Tibial nerve (tissue), 4 donors: ENCODE measurements at regions not wholly inside any gene's neighbourhood (a gene's known extent, or its start where the extent isn't known, plus 50 kb on each side); places are given as distances from the start of the nearest gene placed in this dataset.

Experiments used
- DNase-seq, 2 donors: peaks; one replicate each; pipeline ENCODE4 v3.0.0-alpha.2; 2019; ENCODE audit warnings: low spot score in 2 of 2
- H3K27ac ChIP-seq, 4 donors: fragments of 200-600 bp; sonication (generic) in 3 of 4; one replicate each; pipeline ENCODE4 v1.5.1; 2017 to 2019; ENCODE audit warnings: mild to moderate bottlenecking in 1 of 4
- H3K27me3 ChIP-seq, 2 donors: fragments of 200-600 bp; sonication (generic) in 1 of 2; one replicate each; pipeline versions ENCODE4 v1.5.1 to v1.6.0; 2017 to 2019
- H3K36me3 ChIP-seq, 3 donors: fragments of 200-600 bp; sonication (generic); one replicate each; pipeline ENCODE4 v1.5.1; 2018 to 2019
- H3K4me1 ChIP-seq, 4 donors: fragments of 200-600 bp; sonication (generic) in 3 of 4; one replicate each; pipeline ENCODE4 v1.5.1; 2017 to 2019
- H3K4me3 ChIP-seq, 4 donors: fragments of 200-600 bp; sonication (generic) in 3 of 4; one replicate each; pipeline ENCODE4 v1.5.1; 2017 to 2019; ENCODE audit warnings: mild to moderate bottlenecking in 1 of 4, moderate library complexity in 1 of 4
- H3K9me3 ChIP-seq, 4 donors: fragments of 200-600 bp; sonication (generic) in 3 of 4; one replicate each; pipeline ENCODE4 v1.5.1; 2017 to 2019
- EP300 ChIP-seq, 2 donors: sonication (generic); formaldehyde crosslinking; IDR thresholded peaks; one replicate each; pipeline ENCODE4 v1.6.1; 2017; ENCODE audit warnings: antibody characterized with exemption in 2 of 2, mild to moderate bottlenecking in 1 of 2
- POLR2A ChIP-seq, 2 donors: fragments of 450-650 bp; IDR thresholded peaks; one replicate each; pipeline ENCODE4 v1.6.1; 2017; ENCODE audit warnings: antibody characterized with exemption in 2 of 2, mild to moderate bottlenecking in 2 of 2, moderate library complexity in 2 of 2
- WGBS, 2 donors: methylation state at CpG; one replicate each; pipeline ENCODE4 v1.1.5; 2018; 5-methylcytosine and 5-hydroxymethylcytosine counted together
- TF ChIP-seq, protein P1 (sequence below), 5 experiments: fragments of 200-600 bp in 3 of 5; fragments of 450-650 bp in 2 of 5; sonication (generic) in 3 of 5; IDR thresholded peaks; one replicate each; pipeline ENCODE4 v1.5.1; 2016 to 2019; ENCODE audit warnings: antibody characterized with exemption in 5 of 5, mild to moderate bottlenecking in 3 of 5, moderate library complexity in 2 of 5

DNA sequence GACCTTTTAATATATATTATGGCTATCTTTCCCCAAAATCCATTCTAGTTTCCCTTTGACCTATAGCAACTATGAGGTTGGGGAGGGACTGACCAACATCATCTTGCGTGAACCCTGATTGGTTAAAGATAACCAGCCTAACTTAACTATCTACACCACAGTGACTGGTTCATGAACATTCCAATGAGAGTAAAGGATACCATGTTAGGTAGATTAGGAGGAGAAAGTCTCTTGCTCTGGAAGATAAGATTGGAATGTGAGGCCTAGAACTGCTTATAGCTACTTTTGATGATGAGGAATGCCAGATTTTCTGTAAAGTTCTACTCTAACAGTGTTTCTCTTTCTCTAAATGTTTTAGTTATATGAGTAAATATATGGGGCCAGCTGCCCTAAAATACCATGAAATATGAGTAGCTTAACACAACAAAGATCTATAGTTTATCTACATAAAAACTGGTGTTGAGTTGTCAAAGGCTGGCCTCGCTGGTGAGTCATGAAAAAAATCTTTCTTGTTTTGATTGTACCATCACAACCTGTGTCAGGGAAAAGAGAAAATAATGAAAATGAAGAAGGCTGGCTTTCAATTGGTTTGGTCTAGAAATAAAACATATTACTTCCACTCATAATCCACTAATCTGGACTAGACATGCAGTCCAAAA is 481.4 kb downstream of the NSUN3 start:
- no peaks in the 10 kb centered on the region for H3K36me3 ChIP-seq
- H3K27me3 ChIP-seq = no peaks in the 10 kb centered on the region
- WGBS, 2 donors = 86 to 91% methylated on average over 2 of the region's 2 CpGs
- no peak for DNase-seq
- peaks cover 0 to 6% (median 0%) of the 10 kb centered on the region in 4 donors for H3K9me3 ChIP-seq
- no peak overlapping the region for H3K4me3 ChIP-seq
- H3K27ac ChIP-seq = no peak overlapping the region
- no peaks in the 10 kb centered on the region for H3K4me1 ChIP-seq
- no peak for TF ChIP-seq POLR2A (IDR thresholded peaks at IDR 0.05)
- TF ChIP-seq, protein P1, sequence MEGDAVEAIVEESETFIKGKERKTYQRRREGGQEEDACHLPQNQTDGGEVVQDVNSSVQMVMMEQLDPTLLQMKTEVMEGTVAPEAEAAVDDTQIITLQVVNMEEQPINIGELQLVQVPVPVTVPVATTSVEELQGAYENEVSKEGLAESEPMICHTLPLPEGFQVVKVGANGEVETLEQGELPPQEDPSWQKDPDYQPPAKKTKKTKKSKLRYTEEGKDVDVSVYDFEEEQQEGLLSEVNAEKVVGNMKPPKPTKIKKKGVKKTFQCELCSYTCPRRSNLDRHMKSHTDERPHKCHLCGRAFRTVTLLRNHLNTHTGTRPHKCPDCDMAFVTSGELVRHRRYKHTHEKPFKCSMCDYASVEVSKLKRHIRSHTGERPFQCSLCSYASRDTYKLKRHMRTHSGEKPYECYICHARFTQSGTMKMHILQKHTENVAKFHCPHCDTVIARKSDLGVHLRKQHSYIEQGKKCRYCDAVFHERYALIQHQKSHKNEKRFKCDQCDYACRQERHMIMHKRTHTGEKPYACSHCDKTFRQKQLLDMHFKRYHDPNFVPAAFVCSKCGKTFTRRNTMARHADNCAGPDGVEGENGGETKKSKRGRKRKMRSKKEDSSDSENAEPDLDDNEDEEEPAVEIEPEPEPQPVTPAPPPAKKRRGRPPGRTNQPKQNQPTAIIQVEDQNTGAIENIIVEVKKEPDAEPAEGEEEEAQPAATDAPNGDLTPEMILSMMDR (IDR thresholded peaks at IDR 0.05) = no peak
- TF ChIP-seq EP300 (IDR thresholded peaks at IDR 0.05) = no peak

DNA sequence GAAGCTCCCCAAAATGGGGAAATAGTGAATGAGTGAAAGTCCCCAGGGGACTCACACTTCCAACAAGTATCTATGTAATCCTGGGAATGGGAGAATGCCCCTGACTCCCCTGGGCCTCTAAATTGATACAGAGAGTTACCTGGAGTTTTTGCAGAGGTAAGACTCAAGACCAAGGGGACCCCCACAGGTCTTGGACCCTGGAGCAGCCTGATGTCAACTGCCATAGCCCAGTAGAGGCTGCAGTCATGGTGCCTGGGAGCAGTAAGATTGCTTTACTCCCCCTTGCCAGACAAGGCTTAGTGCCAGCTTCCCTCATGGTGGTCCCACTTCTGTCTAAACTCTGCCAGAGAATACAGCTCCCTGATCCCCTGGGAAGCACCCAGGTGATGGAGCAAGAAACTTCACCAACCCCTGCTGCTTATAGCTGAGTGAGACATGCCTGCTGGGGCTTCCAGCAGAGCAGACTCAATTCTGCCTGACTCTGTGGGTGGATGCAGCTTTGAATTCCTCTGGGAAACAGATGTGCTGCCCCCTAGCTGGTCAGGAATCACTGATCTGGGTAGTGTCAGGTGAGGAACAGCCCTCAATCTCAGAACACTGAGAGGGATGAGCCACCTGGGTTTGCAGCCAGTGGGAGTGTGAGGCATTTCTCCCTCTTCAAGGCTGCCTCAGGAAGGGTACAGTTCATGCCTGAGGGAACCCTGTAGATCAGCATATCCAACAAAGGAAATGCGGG is 485.9 kb downstream of the NSUN3 start:
- TF ChIP-seq POLR2A (IDR thresholded peaks at IDR 0.05) (no peak), EP300 (IDR thresholded peaks at IDR 0.05) (no peak)
- TF ChIP-seq, protein P1 (IDR thresholded peaks at IDR 0.05) = no peak
- Histone ChIP-seq H3K36me3 (no peaks in the 10 kb centered on the region), H3K4me3 (no peak overlapping the region), H3K9me3 (peaks cover 0 to 20% (median 3%) of the 10 kb centered on the region in 4 donors), H3K4me1 (no peaks in the 10 kb centered on the region), H3K27ac (no peak overlapping the region), H3K27me3 (no peaks in the 10 kb centered on the region)
- 0% methylated on average over 1 of the region's 1 CpG for WGBS, 2 donors
- DNase-seq = no peak

DNA sequence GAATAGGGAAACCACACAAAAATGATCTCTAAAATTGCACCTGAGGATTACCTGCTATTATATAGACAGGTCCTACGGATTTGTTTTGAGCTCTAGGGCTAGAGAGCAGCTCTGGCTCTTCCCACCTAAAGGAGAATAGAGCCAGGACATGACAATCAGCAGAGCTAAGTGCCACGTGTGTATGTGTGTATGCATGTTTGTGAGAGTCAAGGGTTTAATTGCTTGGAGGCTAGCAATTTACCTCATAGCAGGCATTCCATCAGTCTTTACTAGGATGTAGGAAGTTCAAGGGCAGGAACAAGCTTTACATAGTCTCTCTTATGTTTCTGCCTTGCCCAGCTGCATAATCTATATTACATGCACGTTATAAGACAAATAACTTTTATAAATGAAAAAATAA is 498.2 kb downstream of the NSUN3 start:
- DNase-seq = no peak
- H3K4me3 ChIP-seq = no peak overlapping the region
- no peaks in the 10 kb centered on the region for H3K36me3 ChIP-seq
- peaks cover 0 to 5% (median 0%) of the 10 kb centered on the region in 4 donors for H3K9me3 ChIP-seq
- WGBS, 2 donors = 46 to 48% methylated on average over 3 of the region's 3 CpGs
- no peaks in the 10 kb centered on the region for H3K27me3 ChIP-seq
- TF ChIP-seq POLR2A (IDR thresholded peaks at IDR 0.05) (no peak), EP300 (IDR thresholded peaks at IDR 0.05) (no peak)
- TF ChIP-seq, protein P1 (IDR thresholded peaks at IDR 0.05) = no peak
- H3K27ac ChIP-seq = no peak overlapping the region
- no peaks in the 10 kb centered on the region for H3K4me1 ChIP-seq

DNA sequence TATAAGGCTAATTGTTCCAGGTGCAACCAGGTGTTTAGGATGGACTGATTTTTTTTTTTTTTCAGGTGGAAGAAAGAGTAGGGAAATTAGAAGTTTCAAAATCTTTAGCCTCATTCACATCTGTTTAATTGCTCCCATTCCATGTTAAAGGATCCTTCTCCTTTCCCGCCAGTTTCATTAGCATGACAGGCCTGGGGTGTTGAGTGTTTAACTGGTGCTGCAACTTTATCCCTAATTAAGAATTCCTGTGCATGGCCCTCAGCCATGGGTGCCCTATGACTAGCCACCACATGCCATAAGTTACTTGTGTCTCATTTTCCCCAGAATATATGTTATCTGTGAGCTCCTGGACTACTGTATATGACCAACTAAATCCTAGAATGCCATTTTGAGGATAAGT is 501.4 kb downstream of the NSUN3 start:
- H3K27ac ChIP-seq = no peak overlapping the region
- no peak overlapping the region for H3K4me3 ChIP-seq
- TF ChIP-seq EP300 (IDR thresholded peaks at IDR 0.05) = no peak
- TF ChIP-seq, protein P1 (IDR thresholded peaks at IDR 0.05) = no peak
- no peak for TF ChIP-seq POLR2A (IDR thresholded peaks at IDR 0.05)
- H3K27me3 ChIP-seq = no peaks in the 10 kb centered on the region
- 88 to 92% methylated on average over 1 of the region's 1 CpG for WGBS, 2 donors
- DNase-seq = no peak
- H3K36me3 ChIP-seq = no peaks in the 10 kb centered on the region
- H3K4me1 ChIP-seq = no peaks in the 10 kb centered on the region
- no peaks in the 10 kb centered on the region for H3K9me3 ChIP-seq

DNA sequence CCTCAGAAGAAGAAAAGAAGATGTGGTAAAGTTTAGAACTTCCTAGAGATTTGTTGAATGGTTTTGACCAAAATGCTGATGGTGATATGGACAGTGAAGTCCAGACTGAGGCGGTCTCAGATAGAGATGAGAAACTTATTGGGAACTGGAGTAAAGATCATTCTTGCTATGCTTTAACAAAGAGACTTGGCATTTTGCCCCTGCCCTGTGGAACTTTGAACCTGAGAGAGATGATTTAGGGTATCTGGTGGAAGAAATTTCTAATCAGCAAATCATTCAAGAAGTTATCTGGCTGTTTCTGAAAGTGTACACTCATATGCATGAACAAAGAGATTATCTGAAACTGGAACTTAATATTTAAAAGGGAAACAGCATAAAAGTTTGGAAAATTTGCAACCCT is 505.2 kb downstream of the NSUN3 start:
- WGBS, 2 donors = 0% methylated on average over 1 of the region's 1 CpG
- H3K27ac ChIP-seq = no peak overlapping the region
- TF ChIP-seq, protein P1 (IDR thresholded peaks at IDR 0.05) = no peak
- no peak for TF ChIP-seq EP300 (IDR thresholded peaks at IDR 0.05)
- no peak for TF ChIP-seq POLR2A (IDR thresholded peaks at IDR 0.05)

More for the DNA sequence above, 505.2 kb downstream of the NSUN3 start:
- no peak overlapping the region for H3K4me3 ChIP-seq
- no peaks in the 10 kb centered on the region for H3K27me3 ChIP-seq
- H3K9me3 ChIP-seq = no peaks in the 10 kb centered on the region
- DNase-seq = no peak
- no peaks in the 10 kb centered on the region for H3K36me3 ChIP-seq
- H3K4me1 ChIP-seq = no peaks in the 10 kb centered on the region
